T47D (cell line): ENCODE measurements at regions not wholly inside any gene's neighbourhood (a gene's known extent, or its start where the extent isn't known, plus 50 kb on each side); places are given as distances from the start of the nearest gene placed in this dataset.

ENCODE experiments used
- DNase-seq, 2 experiments: peaks; one replicate each; pipeline versions ENCODE4 v3.0.0 to v3.0.0-alpha.2; 2011 to 2012; ENCODE audit warnings: low read depth in 1 of 2, low spot score in 1 of 2
- JUND ChIP-seq: IDR thresholded peaks from 2 replicates; pipeline ENCODE4 v1.6.1; 2012; ENCODE audit warnings: low read depth
- in situ Hi-C: cut with HindIII; loops from 2 replicates; pipeline ENCODE4 v1.10.0; 2016; ENCODE audit warnings: low sequenced_read_pairs, low pct_unique_long_range_greater_than_20kb

DNA sequence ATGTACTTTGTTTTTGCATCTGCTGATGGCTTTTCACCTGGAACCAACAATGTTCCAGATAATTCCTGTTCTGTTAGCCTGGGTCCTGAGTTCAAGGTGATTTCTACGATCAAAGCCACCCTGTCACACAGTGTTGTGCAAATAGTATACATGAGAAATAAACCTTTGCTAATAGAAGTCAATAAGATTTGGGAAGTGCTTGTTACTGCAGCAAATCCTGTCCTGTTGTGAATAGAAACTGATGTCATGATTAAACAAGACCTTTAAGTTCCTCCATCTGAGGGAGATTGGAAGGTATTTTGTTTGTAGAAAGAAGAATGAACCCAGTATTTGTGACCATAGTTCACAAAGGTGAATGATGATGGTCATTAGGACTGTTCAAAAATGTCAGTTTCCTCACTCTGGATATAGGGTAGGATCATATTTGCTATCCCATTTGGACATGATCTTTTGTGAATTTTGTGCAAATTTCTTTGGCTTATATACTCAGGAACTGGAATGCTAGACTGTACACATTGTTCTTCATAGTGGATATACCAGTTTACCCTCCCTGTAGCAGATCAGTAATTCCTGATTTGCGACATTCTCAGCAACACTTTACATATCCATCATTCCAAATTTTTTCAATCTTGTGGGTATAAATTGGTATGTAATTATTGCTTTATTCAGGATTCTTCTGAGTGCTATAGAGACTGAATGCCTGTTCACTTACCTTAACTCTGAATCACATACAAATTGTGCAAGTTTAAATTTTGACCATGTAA is 428.5 kb downstream of the METTL15 start:
- in situ Hi-C loops, result no loop called here
- DNase-seq, result peak in 1 of 2 experiments; percentile 69

DNA sequence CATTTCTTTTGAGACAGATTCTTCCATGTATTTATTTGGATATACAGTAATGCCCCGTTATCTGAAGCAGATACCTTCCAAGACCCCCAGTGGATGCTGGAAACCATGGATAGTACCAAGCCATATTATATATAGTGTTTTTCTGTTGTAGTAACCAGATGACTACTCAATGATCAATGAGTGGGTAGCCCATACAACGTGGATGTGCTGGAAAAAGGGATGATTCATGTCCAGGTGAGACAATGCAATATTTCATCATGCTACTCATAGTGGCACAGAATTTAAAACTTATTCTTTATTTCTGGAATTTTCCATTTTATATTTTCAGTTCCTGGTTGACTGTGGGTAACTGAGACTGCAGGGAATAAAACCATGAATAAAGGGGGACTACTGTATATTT is 427.5 kb downstream of the METTL15 start:
- in situ Hi-C loops, result no loop called here
- TF ChIP-seq JUND, result no peak
- DNase-seq, result no peak

More for the DNA sequence above, 428.5 kb downstream of the METTL15 start:
- no peak for TF ChIP-seq JUND

DNA sequence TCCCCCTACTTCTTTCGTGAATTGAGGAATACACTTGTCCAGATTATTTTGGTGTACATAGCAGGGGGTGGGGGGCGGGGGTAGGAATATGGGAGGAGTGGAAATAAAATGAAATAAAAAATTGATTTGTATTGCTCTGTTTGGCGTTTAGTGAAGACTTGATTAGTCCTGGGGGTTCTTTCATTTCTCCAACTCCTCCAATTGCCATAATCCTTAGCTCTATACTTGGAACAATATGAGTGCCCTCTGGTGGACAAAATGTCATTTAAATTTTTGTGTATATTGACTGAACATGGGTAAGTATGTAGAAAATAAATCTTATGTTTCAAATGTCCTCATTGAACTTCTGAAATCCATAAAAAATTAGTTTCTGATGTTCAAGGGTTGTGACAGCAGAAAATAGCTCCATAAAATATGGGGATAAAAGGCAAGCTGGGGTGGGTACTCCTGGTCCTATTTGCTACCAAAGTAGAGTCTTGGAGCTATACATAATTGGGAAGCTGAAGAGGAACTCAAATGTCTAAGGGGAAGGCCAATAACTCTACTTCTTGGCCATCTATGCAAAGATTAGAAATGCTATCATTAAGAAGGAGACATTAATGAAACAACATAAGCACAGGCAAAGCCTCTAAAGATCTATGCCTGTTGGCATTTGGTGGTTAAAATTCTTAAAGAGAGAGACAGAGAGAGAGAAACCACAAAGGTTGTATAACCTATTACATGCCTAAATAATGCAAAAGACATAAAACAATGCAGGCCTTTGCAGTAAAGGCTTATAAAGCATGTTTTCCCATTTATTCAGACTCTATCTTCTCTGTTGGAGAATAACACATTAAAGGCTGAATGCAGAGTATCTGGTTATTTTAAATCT is 421.6 kb downstream of the METTL15 start:
- TF ChIP-seq JUND, result no peak
- DNase-seq, result peak in 1 of 2 experiments; percentile 88

DNA sequence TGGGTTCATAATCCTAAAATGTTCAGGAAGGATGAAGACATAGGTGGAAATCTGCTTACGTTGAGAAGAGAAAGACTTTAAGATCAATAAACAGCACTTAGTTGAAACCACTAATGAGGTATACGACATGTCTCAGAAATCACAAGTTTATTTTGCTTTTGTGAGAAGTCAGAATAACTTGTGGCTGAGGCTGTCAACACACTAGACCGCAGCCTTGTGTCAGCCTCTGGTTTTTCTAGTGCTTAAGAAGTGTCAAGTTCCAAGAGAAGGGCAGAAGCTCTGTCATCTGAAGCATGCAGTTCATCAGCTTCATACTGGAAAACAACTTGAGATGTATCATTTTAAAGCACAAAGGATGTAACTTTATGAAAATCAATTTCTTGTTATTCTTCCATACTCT is 420.9 kb downstream of the METTL15 start:
- in situ Hi-C loops, result no loop called here
- peak in 1 of 2 experiments; percentile 58 for DNase-seq

More for the DNA sequence above, 421.6 kb downstream of the METTL15 start:
- in situ Hi-C loops, result no loop called here

DNA sequence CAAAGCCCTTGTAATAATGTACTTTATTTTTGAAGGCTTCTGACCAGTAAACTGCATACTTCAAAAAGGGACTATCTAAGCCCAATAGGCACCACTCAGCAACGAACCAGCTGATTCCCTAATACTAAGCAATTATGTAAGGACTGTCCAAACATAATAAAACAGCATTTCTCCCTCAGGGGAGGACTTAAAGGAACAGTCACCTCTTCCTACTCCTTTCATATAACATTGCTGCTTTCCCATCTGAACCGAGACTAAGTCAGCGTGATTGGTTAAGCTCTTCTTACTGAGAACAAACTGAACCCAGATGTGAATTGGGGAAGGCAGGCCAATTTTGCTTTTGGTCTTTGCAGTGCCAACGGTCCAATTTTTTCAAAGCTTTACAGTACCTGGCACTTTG is 420.0 kb downstream of the METTL15 start:
- no peak for TF ChIP-seq JUND
- in situ Hi-C loops, result no loop called here
- peak; percentile 54 to 62 for DNase-seq

More for the DNA sequence above, 420.9 kb downstream of the METTL15 start:
- no peak for TF ChIP-seq JUND

DNA sequence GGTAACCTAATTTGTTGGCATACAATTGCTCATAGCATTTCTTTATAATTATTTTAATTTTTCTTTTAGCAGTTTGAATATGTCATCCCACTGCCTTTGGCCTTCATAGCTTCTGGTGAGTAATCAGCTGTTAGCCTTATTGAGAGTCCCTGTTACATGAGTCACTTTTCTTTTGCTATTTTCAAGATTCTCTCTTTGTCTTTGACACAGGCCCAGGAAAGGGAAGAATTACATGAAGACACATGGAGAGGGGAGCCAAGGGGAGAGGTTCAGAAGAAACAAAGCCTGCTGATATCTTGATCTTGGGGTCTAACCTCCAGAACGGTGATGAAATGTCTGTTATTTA is 418.2 kb downstream of the METTL15 start:
- TF ChIP-seq JUND, result no peak
- in situ Hi-C loops, result no loop called here
- DNase-seq, result no peak

DNA sequence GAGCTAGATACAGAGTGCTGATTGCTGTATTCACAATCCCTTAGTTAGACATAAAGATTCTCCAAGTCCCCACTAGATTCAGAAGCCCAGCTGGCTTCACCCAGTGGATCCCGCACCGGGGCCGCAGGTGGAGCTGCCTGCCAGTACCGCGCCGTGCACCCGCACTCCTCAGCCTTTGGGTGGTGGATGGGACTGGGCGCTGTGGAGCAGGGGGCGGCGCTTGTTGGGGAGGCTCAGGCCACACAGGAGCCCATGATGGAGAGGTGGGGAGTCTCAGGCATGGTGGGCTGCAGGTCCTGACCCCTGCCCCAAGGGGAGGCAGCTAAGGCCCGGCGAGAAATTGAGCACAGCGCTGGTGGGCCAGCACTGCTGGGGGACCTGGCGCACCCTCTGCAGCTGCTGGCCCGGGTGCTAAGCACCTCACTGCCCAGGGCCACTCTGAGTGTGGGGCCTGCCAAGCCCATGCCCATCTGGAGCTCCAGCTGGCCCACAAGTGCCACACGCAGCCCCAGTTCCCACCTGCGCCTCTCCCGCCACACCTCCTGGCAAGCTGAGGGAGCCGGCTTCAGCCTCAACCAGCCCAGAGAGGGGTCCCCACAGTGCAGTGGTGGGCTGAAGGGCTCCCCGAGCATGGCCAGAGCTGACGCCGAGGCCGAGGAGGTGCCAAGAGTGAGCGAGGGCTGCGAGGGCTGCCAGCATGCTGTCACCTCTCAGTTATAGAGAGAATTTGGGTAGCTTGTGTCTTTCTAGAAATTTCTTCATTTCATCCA is 417.6 kb downstream of the METTL15 start:
- in situ Hi-C loops, result no loop called here

DNA sequence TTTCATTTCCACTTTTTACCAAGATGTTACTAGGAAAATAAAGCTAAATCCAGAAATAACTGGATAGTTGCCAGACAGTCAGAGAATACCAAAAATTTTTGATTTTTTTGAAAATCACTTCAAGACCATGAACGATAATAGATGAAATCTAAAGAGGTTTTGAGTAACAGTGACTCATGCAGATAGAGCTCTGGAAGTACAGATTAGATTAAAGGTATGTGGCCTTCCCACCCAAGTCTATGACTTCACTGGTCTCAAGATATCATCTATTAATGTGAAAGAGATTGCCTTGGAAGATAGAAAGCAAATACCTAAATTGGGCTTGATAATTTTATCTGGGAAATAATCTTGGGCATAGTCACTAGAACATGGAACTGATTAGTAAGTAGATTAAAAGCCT is 415.9 kb downstream of the METTL15 start:
- DNase-seq, result no peak
- TF ChIP-seq JUND, result no peak
- in situ Hi-C loops, result no loop called here

More for the DNA sequence above, 417.6 kb downstream of the METTL15 start:
- DNase-seq, result no peak
- no peak for TF ChIP-seq JUND

DNA sequence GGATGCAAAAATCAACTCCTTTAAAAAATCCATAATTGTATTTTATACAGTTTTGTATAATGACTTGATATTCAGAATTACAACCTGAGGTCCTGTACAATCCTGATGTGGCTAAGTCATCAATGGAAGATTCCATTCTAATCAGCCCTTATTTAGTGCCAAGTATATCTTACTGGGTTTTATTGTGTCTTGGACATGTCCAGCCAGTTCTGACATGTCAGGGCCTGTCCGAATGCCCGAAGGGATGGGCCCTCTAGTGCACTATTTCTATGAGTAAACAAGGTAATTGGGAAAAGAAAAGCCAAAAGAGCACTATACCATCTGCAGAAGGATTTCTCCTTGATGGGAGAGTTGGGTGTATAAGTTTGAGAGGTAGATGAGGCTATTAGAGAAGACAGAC is 412.9 kb downstream of the METTL15 start:
- in situ Hi-C loops, result no loop called here
- no peak for TF ChIP-seq JUND
- DNase-seq, result peak in 1 of 2 experiments; percentile 82

DNA sequence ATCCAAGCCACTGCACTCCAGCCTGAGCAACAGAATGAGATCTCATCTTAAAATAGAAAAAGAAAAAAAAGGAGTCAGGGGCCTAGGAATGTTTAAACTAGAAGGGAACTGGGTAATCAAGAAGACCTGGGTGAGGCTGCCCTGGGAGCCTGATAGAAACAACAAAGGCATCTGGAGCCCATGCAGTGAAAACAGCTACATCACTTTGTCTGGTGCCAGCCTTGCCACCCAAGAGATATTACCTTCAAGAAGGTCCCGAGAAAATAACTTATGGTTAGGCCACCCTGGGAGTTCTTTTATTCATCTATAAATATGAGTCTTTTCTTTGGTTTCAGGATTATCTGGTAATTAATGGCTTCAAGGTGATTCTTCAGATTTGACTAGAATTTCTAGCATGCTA is 412.1 kb downstream of the METTL15 start:
- TF ChIP-seq JUND, result no peak
- no peak for DNase-seq
- in situ Hi-C loops, result no loop called here

DNA sequence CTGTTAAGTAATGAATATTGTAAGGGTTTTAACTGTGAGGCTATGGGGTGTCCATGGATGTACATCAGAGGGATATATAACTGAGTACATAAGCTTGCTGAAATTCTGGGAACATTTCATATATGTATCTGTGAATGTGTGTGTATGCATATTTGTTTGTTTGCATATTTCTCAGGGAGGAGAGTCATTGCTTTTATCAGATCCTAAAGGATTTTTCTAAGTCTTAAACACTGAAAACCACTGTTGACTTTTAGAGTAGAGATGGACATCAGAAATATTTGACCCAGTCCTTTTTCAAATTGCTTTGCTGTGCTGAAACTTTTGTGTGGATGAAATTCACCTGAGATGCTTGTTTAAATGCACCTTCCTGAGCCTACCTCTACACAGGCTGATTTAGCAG is 410.6 kb downstream of the METTL15 start:
- peak; percentile 88 for TF ChIP-seq JUND
- in situ Hi-C loops, result no loop called here
- DNase-seq, result peak; percentile 61 to 87

DNA sequence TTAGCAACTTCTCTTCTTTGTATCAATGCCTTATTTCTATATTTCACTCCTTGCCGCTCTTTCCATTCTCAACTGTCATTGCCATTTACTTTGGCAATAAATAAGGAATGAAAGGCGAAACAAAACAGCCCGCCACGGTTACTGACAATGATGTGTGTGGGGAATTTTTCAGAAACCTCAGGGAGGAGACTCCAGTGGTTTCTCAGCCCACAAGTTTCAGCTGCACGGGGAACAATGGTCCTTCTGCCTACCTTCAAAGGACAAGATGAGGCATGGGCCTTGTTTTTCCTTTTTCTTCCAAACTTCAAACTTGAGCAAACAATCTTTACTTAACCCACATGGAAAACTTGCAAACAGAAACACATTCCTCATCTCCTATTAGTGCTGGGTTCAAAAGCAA is 409.4 kb downstream of the METTL15 start:
- TF ChIP-seq JUND, result no peak
- no peak for DNase-seq
- in situ Hi-C loops, result no loop called here
